ENCODE measurements at regions not wholly inside any gene's neighbourhood (a gene's known extent, or its start where the extent isn't known, plus 50 kb on each side); places are given as distances from the start of the nearest gene placed in this dataset.
"Not testable (repeated sequence)": the region's sequence is repeated elsewhere in the genome, so short reads cannot be mapped to it uniquely, and the experiment has no call there.

DNA sequence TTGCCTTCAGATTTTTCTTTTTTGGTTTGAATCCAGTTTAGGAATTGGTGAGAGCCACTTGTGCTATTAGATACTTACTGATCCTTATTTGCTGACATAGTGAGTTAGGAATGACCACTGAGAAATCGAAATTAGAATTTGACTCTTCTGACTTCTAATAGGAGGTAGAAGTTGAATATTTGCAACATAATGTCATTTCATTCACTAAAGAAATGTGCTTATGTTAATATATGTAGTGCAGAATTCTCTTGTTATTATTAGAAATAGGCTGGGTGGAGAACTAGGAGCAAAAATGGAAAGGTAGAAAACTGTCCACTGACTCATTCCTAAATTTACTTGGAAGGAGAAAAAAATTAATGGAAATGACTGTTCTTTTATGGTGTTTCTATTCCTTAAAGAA lies 538.2 kb upstream of the SGO1 start:
- Mint-ChIP-seq H3K4me3 (no peak overlapping the region), H3K9me3 (ENCODE audit: low read depth) (peaks cover 15% of the 10 kb centered on the region), H3K27ac (no peak overlapping the region), H3K27me3 (no peaks in the 10 kb centered on the region), H3K4me1 (ENCODE audit: low read depth) (no peaks in the 10 kb centered on the region), H3K36me3 (no peaks in the 10 kb centered on the region)

DNA sequence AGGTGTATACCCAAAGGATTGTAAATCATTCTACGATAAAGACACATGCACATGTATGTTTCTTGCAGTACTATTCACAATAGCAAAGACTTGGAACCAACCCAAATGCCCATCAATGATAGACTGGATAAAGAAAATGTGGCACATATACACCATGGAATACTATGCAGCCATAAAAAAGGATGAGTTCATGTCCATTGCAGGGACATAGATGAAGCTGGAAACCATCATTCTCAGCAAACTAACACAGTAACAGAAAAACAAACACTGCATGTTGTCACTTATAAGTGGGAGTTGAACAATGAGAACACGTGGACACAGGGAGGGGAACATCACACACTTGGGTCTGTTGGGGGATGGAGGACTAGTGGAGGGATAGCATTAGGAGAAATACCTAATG lies 530.4 kb upstream of the SGO1 start:
- not testable (repeated sequence) for H3K27ac Mint-ChIP-seq; H3K4me3 Mint-ChIP-seq; H3K4me1 Mint-ChIP-seq (ENCODE audit: low read depth); H3K27me3 Mint-ChIP-seq; H3K36me3 Mint-ChIP-seq
- H3K9me3 Mint-ChIP-seq (ENCODE audit: low read depth), result peaks cover 19% of the 10 kb centered on the region

- Mint-ChIP-seq H3K36me3 (peaks cover 2% of the 10 kb centered on the region), H3K4me3 (no peak overlapping the region), H3K27ac (no peak overlapping the region), H3K4me1 (ENCODE audit: low read depth) (no peaks in the 10 kb centered on the region), H3K9me3 (ENCODE audit: low read depth) (no peaks in the 10 kb centered on the region), H3K27me3 (no peaks in the 10 kb centered on the region)
These were observed 515.6 kb upstream of the SGO1 start for GRCh38 chr3:20701641-20702040.

DNA sequence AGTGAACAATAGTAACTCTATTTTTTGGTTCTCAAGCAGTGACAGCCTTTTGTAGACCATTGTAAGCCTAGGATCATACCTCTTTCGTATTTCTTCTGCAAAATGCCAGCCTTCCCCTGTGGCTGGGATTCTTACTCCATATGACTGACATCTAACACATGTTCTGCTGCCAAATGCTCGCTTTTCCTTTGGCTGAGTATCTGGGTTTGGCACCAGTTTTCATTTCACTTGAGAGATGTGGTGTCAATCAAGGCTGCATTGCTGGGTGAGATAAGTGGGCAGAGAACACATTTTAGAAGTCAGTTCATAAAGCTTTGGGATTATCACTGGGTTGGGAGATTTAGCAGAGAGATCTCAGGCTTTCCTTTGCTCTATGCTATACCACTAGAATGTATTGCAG lies 514.7 kb upstream of the SGO1 start:
- no peak overlapping the region for H3K27ac Mint-ChIP-seq
- no peak overlapping the region for H3K4me3 Mint-ChIP-seq
- H3K4me1 Mint-ChIP-seq (ENCODE audit: low read depth), result no peaks in the 10 kb centered on the region
- H3K36me3 Mint-ChIP-seq, result peaks cover 2% of the 10 kb centered on the region
- H3K9me3 Mint-ChIP-seq (ENCODE audit: low read depth), result no peaks in the 10 kb centered on the region
- H3K27me3 Mint-ChIP-seq, result no peaks in the 10 kb centered on the region

GRCh38 chr3:20698896-20699295 lies 512.9 kb upstream of the SGO1 start:
- no peak overlapping the region for H3K27ac Mint-ChIP-seq
- H3K27me3 Mint-ChIP-seq, result no peaks in the 10 kb centered on the region
- peaks cover 2% of the 10 kb centered on the region for H3K36me3 Mint-ChIP-seq
- no peaks in the 10 kb centered on the region for H3K9me3 Mint-ChIP-seq (ENCODE audit: low read depth)
- H3K4me1 Mint-ChIP-seq (ENCODE audit: low read depth), result no peaks in the 10 kb centered on the region
- no peak overlapping the region for H3K4me3 Mint-ChIP-seq

- Mint-ChIP-seq H3K4me3 (no peak overlapping the region), H3K4me1 (ENCODE audit: low read depth) (no peaks in the 10 kb centered on the region), H3K9me3 (ENCODE audit: low read depth) (no peaks in the 10 kb centered on the region), H3K27me3 (no peaks in the 10 kb centered on the region), H3K27ac (no peak overlapping the region), H3K36me3 (no peaks in the 10 kb centered on the region)
These were observed 510.6 kb upstream of the SGO1 start for GRCh38 chr3:20696388-20697150.

DNA sequence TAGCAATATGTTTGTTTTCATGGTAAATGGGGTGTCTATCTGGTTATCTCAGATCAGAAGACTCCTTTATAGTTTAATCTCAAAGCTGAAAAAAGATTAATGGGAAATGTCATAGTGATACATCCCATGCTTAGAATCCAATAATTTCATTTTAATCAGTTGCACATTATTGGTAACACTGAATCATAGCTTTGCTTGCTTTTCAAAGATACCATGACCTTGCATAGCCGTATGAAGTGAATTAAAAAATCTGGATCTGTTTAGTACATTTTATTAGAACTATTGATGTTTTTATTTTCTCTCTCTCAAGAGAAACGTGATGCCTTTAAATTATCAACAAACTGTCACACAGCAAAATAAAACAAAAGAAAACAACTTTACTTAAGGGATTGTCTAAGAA lies 506.7 kb upstream of the SGO1 start:
- Mint-ChIP-seq H3K27ac (no peak overlapping the region), H3K27me3 (no peaks in the 10 kb centered on the region), H3K4me3 (no peak overlapping the region), H3K36me3 (peaks cover 6% of the 10 kb centered on the region), H3K9me3 (ENCODE audit: low read depth) (no peaks in the 10 kb centered on the region), H3K4me1 (ENCODE audit: low read depth) (no peaks in the 10 kb centered on the region)

- Mint-ChIP-seq H3K36me3 (no peaks in the 10 kb centered on the region), H3K4me3 (no peak overlapping the region), H3K9me3 (ENCODE audit: low read depth) (peaks cover 37% of the 10 kb centered on the region)
These were observed 497.9 kb upstream of the SGO1 start for GRCh38 chr3:20683910-20684309.

GRCh38 chr3:20682573-20682972 lies 496.6 kb upstream of the SGO1 start:
- no peaks in the 10 kb centered on the region for H3K4me1 Mint-ChIP-seq (ENCODE audit: low read depth)
- H3K27me3 Mint-ChIP-seq, result no peaks in the 10 kb centered on the region
- H3K4me3 Mint-ChIP-seq, result no peak overlapping the region
- H3K36me3 Mint-ChIP-seq, result no peaks in the 10 kb centered on the region
- H3K27ac Mint-ChIP-seq, result no peak overlapping the region
- peaks cover 39% of the 10 kb centered on the region for H3K9me3 Mint-ChIP-seq (ENCODE audit: low read depth)

More at GRCh38 chr3:20683910-20684309, 497.9 kb upstream of the SGO1 start:
- Mint-ChIP-seq H3K4me1 (ENCODE audit: low read depth) (no peaks in the 10 kb centered on the region), H3K27ac (no peak overlapping the region), H3K27me3 (no peaks in the 10 kb centered on the region)

DNA sequence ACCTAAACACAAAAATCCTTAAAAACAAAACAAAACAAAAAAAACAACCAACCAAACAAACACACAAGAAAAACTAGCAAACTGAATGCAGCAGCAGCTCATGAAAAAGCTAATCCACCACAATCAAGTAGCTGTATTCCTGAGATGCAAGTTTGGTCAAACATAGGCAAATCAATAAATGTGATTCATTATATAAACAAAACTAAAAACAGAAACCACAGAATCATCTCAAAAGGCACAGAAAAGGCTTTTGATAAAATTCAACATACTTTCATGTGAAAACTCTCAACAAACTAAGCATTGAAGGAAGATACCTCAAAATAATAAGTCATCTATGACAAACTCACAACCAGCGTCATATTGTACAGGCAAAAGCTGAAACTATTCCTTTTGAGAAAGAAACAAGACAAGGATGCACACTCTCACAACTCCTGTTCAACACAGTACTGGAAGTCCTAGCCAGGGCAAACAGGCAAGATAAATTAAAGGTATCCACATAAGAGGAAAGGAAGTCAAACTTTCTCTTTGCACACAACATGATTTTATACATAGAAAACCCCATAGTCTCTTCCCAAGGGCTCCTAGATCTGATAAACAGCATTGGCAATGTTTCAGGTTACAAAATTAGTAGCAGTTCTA lies 495.1 kb upstream of the SGO1 start:
- no peaks in the 10 kb centered on the region for H3K27me3 Mint-ChIP-seq
- no peaks in the 10 kb centered on the region for H3K4me1 Mint-ChIP-seq (ENCODE audit: low read depth)
- no peaks in the 10 kb centered on the region for H3K36me3 Mint-ChIP-seq
- peaks cover 39% of the 10 kb centered on the region for H3K9me3 Mint-ChIP-seq (ENCODE audit: low read depth)
- H3K27ac Mint-ChIP-seq, result no peak overlapping the region
- H3K4me3 Mint-ChIP-seq, result no peak overlapping the region

- peaks cover 12% of the 10 kb centered on the region for H3K9me3 Mint-ChIP-seq (ENCODE audit: low read depth)
- H3K27ac Mint-ChIP-seq, result no peak overlapping the region
- H3K4me1 Mint-ChIP-seq (ENCODE audit: low read depth), result no peaks in the 10 kb centered on the region
- no peak overlapping the region for H3K4me3 Mint-ChIP-seq
- H3K36me3 Mint-ChIP-seq, result no peaks in the 10 kb centered on the region
- H3K27me3 Mint-ChIP-seq, result no peaks in the 10 kb centered on the region
These were observed 487.9 kb upstream of the SGO1 start for GRCh38 chr3:20673866-20674265.

DNA sequence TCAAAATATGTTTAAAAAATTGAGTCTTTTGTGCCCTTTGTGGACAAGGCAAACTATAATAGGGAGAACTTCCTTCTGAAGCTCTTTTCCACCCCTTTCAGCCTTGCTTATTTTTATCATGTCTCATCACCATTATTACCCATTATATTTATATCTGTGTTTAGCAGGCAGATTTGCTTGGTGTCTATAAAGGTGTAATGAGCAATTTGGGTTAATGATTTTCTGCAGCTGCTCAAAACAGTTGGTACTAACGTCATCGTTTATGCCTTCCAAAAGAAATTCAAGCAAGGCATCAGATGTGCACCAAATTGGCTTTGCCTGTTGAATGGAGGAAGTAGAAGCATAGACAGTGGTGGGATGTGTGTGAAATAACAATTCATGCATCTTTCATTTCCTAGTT lies 483.7 kb upstream of the SGO1 start:
- Mint-ChIP-seq H3K27me3 (no peaks in the 10 kb centered on the region), H3K4me3 (no peak overlapping the region), H3K9me3 (ENCODE audit: low read depth) (peaks cover 6% of the 10 kb centered on the region), H3K27ac (no peak overlapping the region), H3K36me3 (no peaks in the 10 kb centered on the region), H3K4me1 (ENCODE audit: low read depth) (no peaks in the 10 kb centered on the region)

- Mint-ChIP-seq H3K27me3 (no peaks in the 10 kb centered on the region), H3K27ac (no peak overlapping the region), H3K36me3 (peaks cover 1% of the 10 kb centered on the region), H3K4me1 (ENCODE audit: low read depth) (no peaks in the 10 kb centered on the region), H3K4me3 (no peak overlapping the region), H3K9me3 (ENCODE audit: low read depth) (peaks cover 6% of the 10 kb centered on the region)
These were observed 483.2 kb upstream of the SGO1 start for GRCh38 chr3:20669184-20669583.

GRCh38 chr3:20668411-20668810 lies 482.4 kb upstream of the SGO1 start:
- no peak overlapping the region for H3K27ac Mint-ChIP-seq
- peaks cover under 1% of the 10 kb centered on the region for H3K9me3 Mint-ChIP-seq (ENCODE audit: low read depth)
- H3K27me3 Mint-ChIP-seq, result no peaks in the 10 kb centered on the region
- no peak overlapping the region for H3K4me3 Mint-ChIP-seq
- peaks cover 3% of the 10 kb centered on the region for H3K36me3 Mint-ChIP-seq
- H3K4me1 Mint-ChIP-seq (ENCODE audit: low read depth), result no peaks in the 10 kb centered on the region

- no peaks in the 10 kb centered on the region for H3K27me3 Mint-ChIP-seq
- H3K36me3 Mint-ChIP-seq, result peaks cover 3% of the 10 kb centered on the region
- H3K4me1 Mint-ChIP-seq (ENCODE audit: low read depth), result no peaks in the 10 kb centered on the region
- no peak overlapping the region for H3K27ac Mint-ChIP-seq
- no peak overlapping the region for H3K4me3 Mint-ChIP-seq
- H3K9me3 Mint-ChIP-seq (ENCODE audit: low read depth), result no peaks in the 10 kb centered on the region
These were observed 480.1 kb upstream of the SGO1 start for GRCh38 chr3:20666091-20666490.

GRCh38 chr3:20658491-20658890 lies 472.5 kb upstream of the SGO1 start:
- no peak overlapping the region for H3K27ac Mint-ChIP-seq
- no peaks in the 10 kb centered on the region for H3K36me3 Mint-ChIP-seq
- no peak overlapping the region for H3K4me3 Mint-ChIP-seq
- no peaks in the 10 kb centered on the region for H3K27me3 Mint-ChIP-seq
- H3K9me3 Mint-ChIP-seq (ENCODE audit: low read depth), result peaks cover 12% of the 10 kb centered on the region
- H3K4me1 Mint-ChIP-seq (ENCODE audit: low read depth), result no peaks in the 10 kb centered on the region
